DND-41 (cell line): ENCODE measurements at regions not wholly inside any gene's neighbourhood (a gene's known extent, or its start where the extent isn't known, plus 50 kb on each side); places are given as distances from the start of the nearest gene placed in this dataset.

Source experiments
- ATAC-seq: fragments of 200-7000 bp; cut with Tn5 transposase; 3 replicates; pipeline ENCODE4 v1.9.1; 2021; ENCODE audit warnings: low read depth; ENCODE audit not compliant: insufficient read depth
- DNase-seq: peaks from one replicate; pipeline ENCODE4 v3.0.0-alpha.2; 2020
- H2AFZ ChIP-seq: 2 replicates; pipeline ENCODE4 v1.6.0; 2012; ENCODE audit warnings: low read depth, low read length
- H3K27ac ChIP-seq: 2 replicates; pipeline ENCODE4 v1.5.1; 2012; ENCODE audit warnings: low read length, inconsistent platforms
- H3K27me3 ChIP-seq: fragments of 200-600 bp; sonication (generic); 2 replicates; pipeline ENCODE4 v1.6.0; 2012; ENCODE audit warnings: low read length, mild to moderate bottlenecking, inconsistent platforms; ENCODE audit not compliant: insufficient read depth, poor library complexity
- H3K36me3 ChIP-seq: 2 replicates; pipeline ENCODE4 v1.5.1; 2012; ENCODE audit warnings: low read length, inconsistent platforms; ENCODE audit not compliant: insufficient read depth
- H3K4me1 ChIP-seq: 2 replicates; pipeline ENCODE4 v1.5.1; 2012; ENCODE audit warnings: mild to moderate bottlenecking, low read length; ENCODE audit not compliant: insufficient read depth
- H3K4me2 ChIP-seq: 2 replicates; pipeline ENCODE4 v1.6.0; 2012; ENCODE audit warnings: mild to moderate bottlenecking, moderate library complexity, low read length, inconsistent platforms; ENCODE audit not compliant: insufficient read depth
- H3K4me3 ChIP-seq, 2 experiments: fragments of 200-600 bp in 1 of 2; shearing (Covaris generic) in 1 of 2; 2 replicates each; pipeline ENCODE4 v1.5.1; 2012 to 2016; ENCODE audit warnings: inconsistent platforms in 2 of 2, low read length in 2 of 2, mild to moderate bottlenecking in 2 of 2, low read depth in 1 of 2, moderate library complexity in 1 of 2
- H3K79me2 ChIP-seq: 2 replicates; pipeline ENCODE4 v1.6.0; 2012; ENCODE audit warnings: low read length, inconsistent platforms; ENCODE audit not compliant: insufficient read depth
- H3K9ac ChIP-seq: 2 replicates; pipeline ENCODE4 v1.6.0; 2012; ENCODE audit warnings: low read depth, mild to moderate bottlenecking, inconsistent platforms, low read length, moderate library complexity
- H3K9me3 ChIP-seq: 2 replicates; pipeline ENCODE4 v1.5.1; 2012; ENCODE audit warnings: low read length, moderate library complexity, mild to moderate bottlenecking, inconsistent platforms; ENCODE audit not compliant: insufficient read depth, severe bottlenecking
- H4K20me1 ChIP-seq: 2 replicates; pipeline ENCODE4 v1.6.0; 2012; ENCODE audit warnings: low read length; ENCODE audit not compliant: insufficient read depth
- CTCF ChIP-seq: IDR thresholded peaks from 2 replicates; pipeline ENCODE4 v1.5.1; 2012; ENCODE audit warnings: borderline replicate concordance, low read length, moderate library complexity, mild to moderate bottlenecking; ENCODE audit not compliant: poor library complexity, severe bottlenecking; ENCODE audit errors: extremely low read depth
- EZH2 ChIP-seq: IDR thresholded peaks from 3 replicates; pipeline ENCODE4 v1.6.1; 2012; ENCODE audit warnings: borderline replicate concordance, low read depth, mild to moderate bottlenecking, moderate library complexity, low read length, inconsistent platforms; ENCODE audit not compliant: severe bottlenecking

DNA sequence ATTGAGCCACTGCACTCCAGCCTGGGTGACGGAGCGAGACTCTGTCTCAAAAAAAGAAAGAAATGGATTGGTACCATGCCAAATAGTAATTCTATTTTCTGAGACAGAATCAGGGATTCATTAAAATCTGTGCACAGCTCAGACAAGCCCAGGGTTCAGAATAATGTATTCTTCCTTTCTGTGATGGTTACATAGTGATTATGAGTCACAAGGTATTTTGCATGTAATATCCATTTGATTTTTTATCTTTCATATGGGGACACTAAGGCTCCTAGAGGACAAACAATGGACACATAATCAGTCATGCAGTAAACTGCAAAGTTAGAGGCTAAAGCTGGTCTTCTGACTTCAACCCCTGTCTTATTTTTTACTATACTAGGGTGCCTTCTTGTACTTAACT, 156.8 kb upstream of the COL8A1 start:
- TF ChIP-seq CTCF (no peak), EZH2 (no peak)
- no peaks in the 10 kb centered on the region for H3K27me3 ChIP-seq
- ATAC-seq = no peak

DNA sequence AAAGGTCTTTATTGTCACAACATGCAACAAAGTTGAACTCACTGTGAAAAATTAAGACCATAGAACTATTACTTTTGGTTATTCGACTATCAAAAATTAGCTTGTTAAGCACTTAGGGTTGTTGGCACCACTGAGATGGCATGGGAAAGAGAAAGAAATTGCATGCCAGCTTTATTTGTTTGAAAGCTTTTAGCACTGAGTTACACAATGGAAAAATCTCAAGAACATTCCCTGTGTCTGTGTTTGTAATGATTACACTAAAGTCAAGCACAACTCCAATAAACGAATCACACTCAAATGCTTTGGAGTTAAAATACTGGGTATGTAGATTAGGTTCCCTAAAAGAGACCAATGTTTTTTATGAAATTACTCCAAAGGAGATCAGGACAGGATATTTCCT, 158.6 kb upstream of the COL8A1 start:
- Histone ChIP-seq H3K27ac (no peak overlapping the region), H4K20me1 (no peaks in the 10 kb centered on the region), H2AFZ (no peak overlapping the region), H3K4me2 (no peak overlapping the region), H3K36me3 (no peaks in the 10 kb centered on the region), H3K9me3 (no peaks in the 10 kb centered on the region), H3K27me3 (no peaks in the 10 kb centered on the region), H3K4me3 (no peak overlapping the region), H3K79me2 (no peaks in the 10 kb centered on the region), H3K4me1 (no peaks in the 10 kb centered on the region), H3K9ac (no peak overlapping the region)
- no peak for DNase-seq
- TF ChIP-seq CTCF = no peak
- TF ChIP-seq EZH2 = no peak
- no peak for ATAC-seq

More for the DNA sequence above, 156.8 kb upstream of the COL8A1 start:
- no peaks in the 10 kb centered on the region for H3K36me3 ChIP-seq
- no peak overlapping the region for H3K4me2 ChIP-seq
- peaks cover 4% of the 10 kb centered on the region for H3K9me3 ChIP-seq
- DNase-seq = no peak
- H4K20me1 ChIP-seq = no peaks in the 10 kb centered on the region
- no peak overlapping the region for H3K4me3 ChIP-seq
- no peak overlapping the region for H2AFZ ChIP-seq
- no peak overlapping the region for H3K27ac ChIP-seq
- no peaks in the 10 kb centered on the region for H3K79me2 ChIP-seq
- H3K4me1 ChIP-seq = no peaks in the 10 kb centered on the region
- H3K9ac ChIP-seq = no peak overlapping the region

DNA sequence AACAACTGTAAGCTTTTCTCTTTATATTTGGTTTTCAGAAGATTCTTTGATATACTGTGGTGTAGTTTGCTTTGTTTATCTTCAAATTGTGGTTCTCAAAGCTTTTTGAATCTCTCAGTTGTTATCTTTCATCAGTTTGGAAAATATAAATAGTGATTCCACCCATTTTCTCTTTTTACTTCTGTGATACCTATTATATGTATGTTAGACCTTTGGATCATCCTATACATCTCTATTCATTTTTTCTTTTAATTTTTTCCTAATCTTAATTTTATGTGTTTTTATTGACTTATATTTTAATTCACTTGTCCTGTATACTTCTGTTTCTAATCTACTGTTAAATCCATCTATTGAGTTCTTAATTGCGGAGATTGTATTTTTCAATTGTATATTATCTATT, 160.7 kb upstream of the COL8A1 start:
- no peak overlapping the region for H3K4me2 ChIP-seq
- no peaks in the 10 kb centered on the region for H3K36me3 ChIP-seq
- H3K4me3 ChIP-seq = no peak overlapping the region
- no peak overlapping the region for H3K27ac ChIP-seq
- no peak overlapping the region for H2AFZ ChIP-seq
- H3K27me3 ChIP-seq = no peaks in the 10 kb centered on the region
- no peak for TF ChIP-seq CTCF
- no peak for TF ChIP-seq EZH2
- no peak overlapping the region for H3K9ac ChIP-seq
- no peak for ATAC-seq
- no peaks in the 10 kb centered on the region for H3K4me1 ChIP-seq
- no peaks in the 10 kb centered on the region for H3K79me2 ChIP-seq
- no peaks in the 10 kb centered on the region for H4K20me1 ChIP-seq
- DNase-seq = no peak
- H3K9me3 ChIP-seq = no peaks in the 10 kb centered on the region

DNA sequence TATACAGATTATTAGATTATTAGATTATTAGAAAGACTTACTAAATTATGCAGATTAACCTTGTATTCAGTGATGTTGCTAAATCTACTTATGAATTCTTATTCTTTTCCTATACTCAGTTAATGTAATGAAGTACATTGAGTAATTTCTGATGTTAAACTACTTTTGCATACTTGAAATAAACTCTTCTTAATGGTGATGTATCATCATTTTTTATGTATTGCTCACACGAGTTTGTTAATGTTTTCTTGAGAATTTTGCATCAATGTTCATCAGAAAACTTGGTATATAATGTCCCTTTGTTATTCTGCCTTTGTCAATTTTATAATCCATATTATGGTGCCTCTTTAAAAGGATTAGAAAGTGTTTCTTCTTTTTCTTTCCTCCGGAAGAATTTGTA, 163.2 kb upstream of the COL8A1 start:
- Histone ChIP-seq H3K4me3 (no peak overlapping the region), H3K79me2 (no peaks in the 10 kb centered on the region), H3K9ac (no peak overlapping the region), H3K9me3 (no peaks in the 10 kb centered on the region), H2AFZ (no peak overlapping the region), H3K27me3 (no peaks in the 10 kb centered on the region), H3K27ac (no peak overlapping the region), H4K20me1 (no peaks in the 10 kb centered on the region), H3K36me3 (no peaks in the 10 kb centered on the region), H3K4me2 (no peak overlapping the region), H3K4me1 (no peaks in the 10 kb centered on the region)
- TF ChIP-seq EZH2 (no peak), CTCF (no peak)
- DNase-seq (no peak), ATAC-seq (no peak)
